Globus pallidus (tissue), 1 donor: ENCODE measurements at regions not wholly inside any gene's neighbourhood (a gene's known extent, or its start where the extent isn't known, plus 50 kb on each side); places are given as distances from the start of the nearest gene placed in this dataset.

Experiments used
- DNase-seq: peaks from one replicate; pipeline ENCODE4 v3.0.0-alpha.2; 2015; ENCODE audit warnings: low spot score

GRCh38 chr18:5091741-5092140 lies 105.3 kb downstream of the AKAIN1 start:
- no peak for DNase-seq

DNA sequence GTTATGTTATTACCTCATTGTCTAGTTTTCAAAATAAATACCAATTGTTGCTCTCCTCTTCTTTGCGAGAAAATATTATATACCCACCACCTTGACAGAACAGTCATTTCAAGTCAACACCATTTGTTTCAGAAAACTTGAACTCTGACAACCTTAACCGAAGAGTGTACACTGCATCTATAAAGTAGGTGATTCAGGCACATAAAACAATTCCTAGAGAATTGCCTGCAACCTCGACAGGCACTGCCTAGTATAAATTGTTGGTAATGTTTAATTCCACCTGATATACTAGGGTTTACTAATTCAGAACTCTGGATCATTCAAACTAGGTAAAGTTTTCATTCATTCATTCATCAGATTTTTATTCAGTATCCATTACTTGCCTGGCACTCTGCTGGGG lies 121.8 kb downstream of the AKAIN1 start:
- no peak for DNase-seq

DNA sequence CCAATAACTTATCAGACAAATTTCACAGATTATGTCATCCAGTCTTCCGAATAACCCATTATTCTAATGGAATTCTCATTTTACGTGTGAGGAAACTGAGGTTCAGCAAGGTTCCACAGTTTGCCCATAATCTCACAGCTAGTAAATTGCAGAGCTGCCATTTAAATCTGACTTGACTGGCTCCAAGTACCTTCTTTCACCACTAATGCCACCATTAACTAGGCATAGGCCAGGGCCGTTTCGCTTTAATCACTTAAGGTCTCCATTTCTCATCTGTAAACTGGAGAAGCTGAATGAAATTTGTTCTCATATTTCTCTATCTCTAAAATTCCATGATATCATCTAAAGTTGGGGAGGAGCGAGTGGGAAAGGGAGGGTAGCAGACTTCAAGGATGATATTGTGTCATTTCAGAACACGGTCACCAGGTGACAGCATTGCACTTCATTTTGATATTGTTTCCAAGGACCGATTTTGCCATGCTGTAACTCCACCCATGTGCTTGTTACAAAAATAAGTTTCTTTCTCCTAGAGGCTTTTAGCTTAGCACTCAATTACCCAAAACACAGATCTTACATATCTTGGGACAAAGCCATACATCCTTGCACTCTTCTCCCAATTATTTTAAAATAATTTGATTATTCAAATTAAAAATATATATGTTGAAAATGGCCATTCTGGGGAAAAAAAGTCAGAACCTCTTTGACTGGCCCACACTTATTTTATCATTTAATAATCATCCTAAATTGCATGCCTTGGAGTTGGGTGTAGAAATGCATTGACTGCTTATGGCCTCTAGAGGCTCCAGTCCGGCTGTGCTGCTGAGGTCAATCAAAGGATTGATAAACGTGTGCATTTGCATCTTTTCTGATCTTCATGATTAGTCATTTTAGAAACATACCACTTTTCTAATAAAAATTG lies 123.8 kb downstream of the AKAIN1 start:
- peak; percentile 26 for DNase-seq

- no peak for DNase-seq
Measured at GRCh38 chr18:5068851-5069250, 128.2 kb downstream of the AKAIN1 start.

GRCh38 chr18:5066380-5066977 lies 130.6 kb downstream of the AKAIN1 start:
- no peak for DNase-seq

- no peak for DNase-seq
Measured at GRCh38 chr18:5065615-5066014, 131.4 kb downstream of the AKAIN1 start.

GRCh38 chr18:5064841-5065370 lies 132.2 kb downstream of the AKAIN1 start:
- DNase-seq = no peak

DNA sequence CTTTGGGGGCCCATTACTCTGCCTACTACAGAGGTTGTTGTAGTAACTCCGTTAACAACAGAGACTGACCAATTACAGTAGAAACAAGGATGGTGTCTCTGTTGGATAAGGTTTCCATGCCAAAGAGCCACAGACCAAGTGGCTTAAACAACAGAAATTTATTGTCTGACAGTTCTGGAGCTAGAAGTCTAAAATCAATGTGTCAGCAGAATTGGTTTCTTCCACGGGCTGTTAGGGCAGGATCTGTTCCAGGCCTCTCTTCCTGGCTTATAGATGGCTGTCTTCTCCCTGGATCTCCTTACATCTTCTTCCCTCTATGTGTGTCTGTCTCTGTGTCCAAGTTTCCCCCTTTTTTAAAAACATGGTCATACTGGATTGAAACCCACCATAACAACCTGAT lies 135.3 kb downstream of the AKAIN1 start:
- DNase-seq = no peak

DNA sequence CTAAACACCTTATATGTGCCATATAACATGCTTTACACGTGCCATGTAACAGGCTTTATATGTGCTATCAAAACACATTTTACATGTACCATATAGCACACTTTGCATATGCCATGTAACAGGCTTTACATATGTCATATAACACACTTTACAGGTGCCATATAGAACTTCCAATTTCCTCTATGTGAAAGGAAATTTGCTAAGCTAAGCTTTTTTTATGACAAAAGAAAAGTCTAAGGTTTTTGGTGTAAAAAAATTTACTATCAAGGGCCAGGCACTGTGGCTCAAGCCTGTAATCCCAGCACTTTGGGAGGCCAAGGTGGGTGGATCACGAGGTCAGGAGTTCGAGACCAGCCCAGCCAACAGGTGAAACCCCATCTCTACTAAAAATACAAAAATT lies 136.5 kb downstream of the AKAIN1 start:
- DNase-seq = no peak

GRCh38 chr18:5059696-5060032 lies 137.4 kb downstream of the AKAIN1 start:
- no peak for DNase-seq

DNA sequence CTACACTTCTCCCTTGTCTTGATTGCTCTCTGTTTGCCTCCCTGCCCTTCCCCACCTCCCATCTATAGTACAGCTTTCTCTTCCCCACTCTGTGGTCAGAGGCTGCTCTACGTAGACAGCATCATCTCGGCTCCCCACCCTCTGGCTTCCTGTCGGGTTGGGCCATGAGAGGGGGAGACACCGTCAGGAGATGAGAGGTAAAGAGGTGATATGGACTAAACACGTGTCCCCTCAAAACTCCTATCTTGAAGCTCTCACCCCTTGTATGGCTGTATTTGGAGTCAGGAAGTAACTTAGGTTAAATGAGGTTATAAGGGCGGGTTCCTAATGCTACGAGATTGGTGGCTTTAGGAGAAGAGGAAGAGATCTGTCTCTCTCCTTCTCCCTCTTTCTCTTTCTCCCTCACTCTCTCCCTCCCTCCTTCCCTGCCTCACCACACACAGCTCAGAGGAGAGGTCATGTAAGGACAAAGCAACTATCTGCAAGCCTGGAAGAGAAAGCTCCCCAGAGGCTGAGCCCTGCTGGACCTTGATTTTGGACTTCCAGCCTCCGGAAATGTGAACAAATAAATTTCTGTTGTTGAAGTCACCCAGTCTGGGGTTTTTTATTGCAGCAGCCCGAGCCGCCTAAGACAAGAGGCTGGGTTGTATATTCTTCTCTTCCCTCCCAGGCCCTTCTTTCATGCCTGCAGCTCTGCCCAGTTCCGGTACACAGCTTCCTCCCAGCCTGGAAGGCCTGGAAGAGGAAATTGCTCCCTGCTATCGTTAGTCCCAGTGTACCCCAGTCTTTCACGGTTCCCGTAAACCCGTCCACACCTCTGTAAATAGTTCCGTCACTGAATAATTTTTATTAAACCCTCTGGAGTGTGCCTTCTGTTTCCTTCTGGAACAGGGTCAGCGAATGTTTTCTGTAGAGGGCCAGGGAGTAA lies 138.0 kb downstream of the AKAIN1 start:
- DNase-seq = no peak

- peak; percentile 38 for DNase-seq
Measured at GRCh38 chr18:5057386-5058348, 139.4 kb downstream of the AKAIN1 start.

DNA sequence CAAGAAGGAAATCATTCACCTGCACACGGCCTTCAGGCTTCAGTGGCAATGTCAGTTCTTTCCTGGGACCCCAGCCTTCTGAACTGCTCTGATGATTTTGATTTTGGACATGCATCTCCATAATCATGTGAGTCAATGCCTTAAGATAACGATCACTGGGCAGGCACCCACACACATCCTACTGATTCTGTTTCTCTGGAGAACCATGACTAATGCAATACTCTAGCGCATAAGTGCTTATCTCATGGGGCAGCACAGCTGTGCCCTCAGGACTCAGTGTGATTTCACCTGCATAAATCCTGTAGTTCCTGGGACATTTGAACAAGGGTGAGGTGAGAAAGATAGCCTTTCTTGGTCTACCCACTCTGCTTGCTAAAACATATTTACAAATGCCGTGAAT lies 144.6 kb downstream of the AKAIN1 start:
- DNase-seq = no peak

- DNase-seq = no peak
Measured at GRCh38 chr18:5051207-5051606, 145.8 kb downstream of the AKAIN1 start.

DNA sequence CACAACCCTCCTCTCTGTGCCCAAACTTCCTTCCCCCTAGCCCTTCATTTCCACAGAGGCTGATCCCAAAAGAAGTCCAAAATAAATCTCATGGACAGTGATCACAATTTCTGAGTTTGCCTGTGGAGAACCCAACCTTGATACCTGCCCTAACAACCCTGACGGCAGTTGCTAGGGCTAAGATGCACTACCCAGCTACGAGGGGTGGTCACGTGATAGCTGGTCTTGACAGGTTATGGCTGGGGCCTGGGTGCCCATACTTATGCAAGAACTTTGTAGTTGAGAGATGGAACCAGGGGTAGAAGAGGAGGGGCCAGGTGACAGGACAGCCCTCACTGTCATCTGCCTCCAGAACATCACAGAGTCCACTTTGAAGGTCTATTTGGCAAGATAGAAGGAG lies 147.9 kb downstream of the AKAIN1 start:
- no peak for DNase-seq

DNA sequence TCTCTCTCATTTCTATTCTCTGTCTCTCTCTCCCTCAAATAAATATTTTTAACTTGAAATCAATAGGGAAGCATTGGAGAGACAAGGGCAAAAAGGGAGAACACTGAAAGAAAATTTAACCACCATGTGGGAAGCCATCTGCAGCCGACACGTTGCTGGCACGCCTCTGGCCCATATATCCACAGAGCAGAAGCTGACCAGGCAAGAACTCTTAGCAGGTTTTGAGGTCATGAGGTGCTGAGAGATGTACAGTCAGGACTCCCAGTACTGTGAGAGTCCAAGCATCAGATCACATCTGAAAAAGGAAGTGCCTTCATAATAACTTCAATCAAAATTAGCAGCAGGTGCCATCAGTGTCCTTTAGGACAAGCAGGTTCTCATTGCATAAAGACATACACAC lies 156.6 kb downstream of the AKAIN1 start:
- DNase-seq = no peak

DNA sequence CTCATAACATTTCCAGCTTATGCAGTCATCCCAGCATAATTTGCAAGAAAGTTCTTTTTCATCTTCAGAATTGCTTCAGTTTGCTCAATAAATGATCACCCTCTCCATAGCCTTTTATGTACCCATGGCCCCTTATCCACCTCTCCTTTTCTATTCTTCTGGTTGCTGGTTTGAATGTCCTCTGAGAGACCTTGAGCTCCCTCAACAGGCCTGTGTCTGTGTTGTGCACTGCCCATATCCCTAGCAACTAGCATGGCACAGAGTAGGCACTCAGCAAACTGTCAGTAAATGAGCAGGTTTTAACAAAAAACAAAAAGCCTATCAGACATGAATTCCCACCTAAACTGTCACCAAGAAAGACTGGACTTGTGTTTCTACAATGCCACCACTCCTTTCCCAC lies 160.5 kb downstream of the AKAIN1 start:
- DNase-seq = no peak

GRCh38 chr18:5031216-5031615 lies 165.8 kb downstream of the AKAIN1 start:
- no peak for DNase-seq

DNA sequence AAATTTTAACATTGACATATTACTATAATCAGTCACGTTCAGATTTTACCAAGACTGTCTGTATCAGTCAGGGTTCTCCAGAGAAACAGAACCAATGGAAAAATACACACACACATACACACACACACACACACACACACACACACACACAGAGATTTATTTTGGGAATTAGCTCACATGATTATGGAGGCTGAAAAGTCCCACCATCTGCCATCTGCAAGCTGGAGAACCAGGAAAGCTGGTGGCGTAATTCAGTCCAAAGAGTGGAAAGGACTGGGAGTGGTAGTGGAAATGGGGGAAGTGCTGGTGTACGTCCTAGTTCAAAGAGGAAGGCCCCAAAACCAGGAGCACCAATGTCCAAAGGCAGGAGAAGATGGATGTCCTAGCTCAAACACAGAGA lies 166.4 kb downstream of the AKAIN1 start:
- no peak for DNase-seq

GRCh38 chr18:5029592-5029991 lies 167.5 kb downstream of the AKAIN1 start:
- no peak for DNase-seq

DNA sequence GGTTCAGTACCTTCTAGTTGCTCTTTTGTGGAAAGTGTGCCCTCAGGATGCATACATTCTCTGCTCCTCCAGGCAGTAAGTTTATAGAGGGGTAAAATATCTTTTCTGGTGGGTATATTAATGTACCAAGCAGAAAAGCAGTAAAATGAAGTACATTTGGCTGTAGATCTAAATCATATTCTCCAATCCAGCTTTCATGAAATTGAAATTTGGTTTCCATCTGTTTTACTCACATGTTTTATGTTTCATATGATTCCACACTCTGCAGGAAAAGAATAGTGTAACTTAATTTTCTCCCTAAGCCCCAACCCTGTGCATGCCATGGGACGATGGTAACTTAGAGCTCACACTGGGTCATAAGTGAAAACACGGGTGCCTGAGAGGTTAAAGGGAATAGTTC lies 172.3 kb downstream of the AKAIN1 start:
- no peak for DNase-seq
